ENCODE measurements at regions not wholly inside any gene's neighbourhood (a gene's known extent, or its start where the extent isn't known, plus 50 kb on each side); places are given as distances from the start of the nearest gene placed in this dataset.
A peak's percentile ranks its signal among the peaks of the same experiment; 100 is the strongest.

GRCh38 chr14:71552809-71553208 lies 379.4 kb upstream of the RGS6 start:
- intact Hi-C loops (cut with micrococcal nuclease), result no loop called here
- Mint-ChIP-seq H3K27me3 (ENCODE audit: low read depth in 2 of 2) (no peaks in the 10 kb centered on the region), H3K9me3 (no peaks in the 10 kb centered on the region), H3K36me3 (peaks cover 6% of the 10 kb centered on the region), H3K4me3 (no peak overlapping the region), H3K4me1 (peaks cover 34 to 42% of the 10 kb centered on the region in 2 donors), H3K27ac (peak overlapping the region; percentile 96 to 100)
- H3K4me3 ChIP-seq (ENCODE audit: low read length), result no peak overlapping the region
- no peaks in the 10 kb centered on the region for H3K36me3 ChIP-seq (ENCODE audit: control insufficient read depth, insufficient read depth, low read length)
- H3K27me3 ChIP-seq (ENCODE audit: control insufficient read depth, insufficient read depth, low read length), result no peaks in the 10 kb centered on the region
- 95% methylated on average over 5 of the region's 5 CpGs for WGBS (ENCODE audit: insufficient coverage)
- ATAC-seq, result no peak
- DNase-seq, result no peak
- peaks cover 9% of the 10 kb centered on the region for H3K4me1 ChIP-seq (ENCODE audit: control insufficient read depth, insufficient read depth, low read length)
- no peak for TF ChIP-seq CTCF (IDR thresholded peaks at IDR 0.05)
- H3K9me3 ChIP-seq (ENCODE audit: control insufficient read depth, insufficient read depth, low read length), result no peaks in the 10 kb centered on the region
- H3K27ac ChIP-seq (ENCODE audit: low read length), result no peak overlapping the region

GRCh38 chr14:71553779-71554178 lies 378.4 kb upstream of the RGS6 start:
- no peak overlapping the region for H3K4me3 Mint-ChIP-seq
- no peaks in the 10 kb centered on the region for H3K27me3 Mint-ChIP-seq (ENCODE audit: low read depth in 2 of 2)
- H3K9me3 Mint-ChIP-seq, result no peaks in the 10 kb centered on the region
- no peak overlapping the region for H3K4me3 ChIP-seq (ENCODE audit: low read length)
- ATAC-seq (no peak), DNase-seq (no peak)
- H3K36me3 Mint-ChIP-seq, result peaks cover 6% of the 10 kb centered on the region
- no peaks in the 10 kb centered on the region for H3K27me3 ChIP-seq (ENCODE audit: control insufficient read depth, insufficient read depth, low read length)
- no peaks in the 10 kb centered on the region for H3K36me3 ChIP-seq (ENCODE audit: control insufficient read depth, insufficient read depth, low read length)
- 89% methylated on average over 1 of the region's 3 CpGs for WGBS (ENCODE audit: insufficient coverage)
- H3K27ac Mint-ChIP-seq, result peak overlapping the region; percentile 96 to 100
- intact Hi-C loops (cut with micrococcal nuclease), result loop anchor here (2.0 kb wide), 1 partner anchor 159 kb away; no protein-coding TSS in a partner anchor
- TF ChIP-seq CTCF (IDR thresholded peaks at IDR 0.05), result no peak
- peak overlapping the region; percentile 90 for H3K27ac ChIP-seq (ENCODE audit: low read length)
- peaks cover 9% of the 10 kb centered on the region for H3K4me1 ChIP-seq (ENCODE audit: control insufficient read depth, insufficient read depth, low read length)
- no peaks in the 10 kb centered on the region for H3K9me3 ChIP-seq (ENCODE audit: control insufficient read depth, insufficient read depth, low read length)
- H3K4me1 Mint-ChIP-seq, result peaks cover 34 to 42% of the 10 kb centered on the region in 2 donors

GRCh38 chr14:71554323-71554722 lies 377.9 kb upstream of the RGS6 start:
- TF ChIP-seq CTCF (IDR thresholded peaks at IDR 0.05), result no peak
- peak in 1 of 2 donors; percentile 52 for DNase-seq
- Histone ChIP-seq H3K4me1 (ENCODE audit: control insufficient read depth, insufficient read depth, low read length) (peaks cover 9% of the 10 kb centered on the region), H3K36me3 (ENCODE audit: control insufficient read depth, insufficient read depth, low read length) (no peaks in the 10 kb centered on the region), H3K9me3 (ENCODE audit: control insufficient read depth, insufficient read depth, low read length) (no peaks in the 10 kb centered on the region), H3K27ac (ENCODE audit: low read length) (peak overlapping the region; percentile 90), H3K4me3 (ENCODE audit: low read length) (no peak overlapping the region), H3K27me3 (ENCODE audit: control insufficient read depth, insufficient read depth, low read length) (no peaks in the 10 kb centered on the region)
- peak; percentile 27 to 63 (median 33) for ATAC-seq
- intact Hi-C loops (cut with micrococcal nuclease), result loop anchor here (2.0 kb wide), 1 partner anchor 160 kb away; no protein-coding TSS in a partner anchor
- H3K4me3 Mint-ChIP-seq, result peak overlapping the region; percentile 93
- peak overlapping the region; percentile 96 to 100 for H3K27ac Mint-ChIP-seq
- 20% methylated on average over 1 of the region's 2 CpGs for WGBS (ENCODE audit: insufficient coverage)
- peaks cover 6% of the 10 kb centered on the region for H3K36me3 Mint-ChIP-seq
- H3K4me1 Mint-ChIP-seq, result peaks cover 34 to 42% of the 10 kb centered on the region in 2 donors
- H3K27me3 Mint-ChIP-seq (ENCODE audit: low read depth in 2 of 2), result no peaks in the 10 kb centered on the region
- H3K9me3 Mint-ChIP-seq, result no peaks in the 10 kb centered on the region
